ENCODE measurements at regions not wholly inside any gene's neighbourhood (a gene's known extent, or its start where the extent isn't known, plus 50 kb on each side); places are given as distances from the start of the nearest gene placed in this dataset.
"Not testable (repeated sequence)": the region's sequence is repeated elsewhere in the genome, so short reads cannot be mapped to it uniquely, and the experiment has no call there.

GRCh38 chr3:110567029-110567428, 504.6 kb upstream of the NECTIN3 start:
- DNase-seq: no peak

DNA sequence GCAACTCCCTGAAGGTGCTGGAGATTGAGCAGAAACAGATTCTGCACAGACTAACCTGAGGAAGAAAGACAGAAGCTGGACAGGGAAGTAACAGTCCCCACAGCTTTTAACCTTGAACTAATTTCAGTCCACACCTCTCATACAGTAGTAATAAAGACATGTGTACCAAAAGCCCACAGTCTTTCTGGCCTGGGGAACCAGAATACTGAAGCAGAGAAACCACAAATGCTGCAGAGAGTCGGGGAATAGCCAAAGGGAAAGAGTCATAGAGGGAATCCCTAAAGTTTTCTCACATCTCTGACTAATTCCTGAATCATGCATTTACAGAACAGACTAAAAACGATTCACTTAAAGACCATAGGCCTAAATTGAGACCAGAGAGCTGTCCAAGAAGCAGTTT, 503.4 kb upstream of the NECTIN3 start:
- DNase-seq: peak; percentile 46

DNA sequence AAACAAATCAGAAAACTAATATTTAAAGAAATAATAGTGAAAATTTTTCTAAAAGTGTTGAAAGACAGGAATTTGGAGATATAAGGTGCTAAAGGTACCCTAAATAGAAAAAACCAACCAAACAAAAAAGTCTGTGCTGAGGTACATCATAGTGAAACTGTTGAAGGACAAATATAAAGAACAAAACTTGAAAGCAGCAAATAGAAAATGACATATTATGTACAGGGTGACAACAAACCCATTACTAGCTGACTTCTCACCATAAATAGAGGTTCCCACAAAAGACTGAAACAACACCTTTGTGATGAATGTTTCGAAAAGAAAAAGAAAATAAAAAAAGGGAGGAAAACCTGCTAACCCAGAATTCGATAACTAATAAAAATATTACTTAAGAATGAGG, 502.5 kb upstream of the NECTIN3 start:
- DNase-seq: no peak

DNA sequence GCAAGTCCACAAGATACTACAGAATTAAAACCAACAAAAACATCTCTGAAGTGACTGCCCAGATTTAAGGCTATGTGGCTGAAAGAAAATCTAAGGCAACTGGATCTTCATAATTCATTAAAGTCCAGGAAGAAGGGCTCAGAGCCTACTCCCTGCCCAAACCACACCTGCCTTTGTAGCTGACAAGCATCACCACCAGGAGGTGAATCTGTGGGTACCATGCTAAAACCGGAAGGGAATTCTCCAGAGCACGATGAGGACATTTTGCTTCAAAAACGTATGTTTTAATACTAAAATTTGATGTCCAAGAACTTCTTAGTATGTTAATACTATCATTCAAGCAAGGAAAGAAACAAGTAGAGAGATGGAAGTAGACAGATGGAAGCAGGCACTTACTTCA, 495.9 kb upstream of the NECTIN3 start:
- no peak for DNase-seq

DNA sequence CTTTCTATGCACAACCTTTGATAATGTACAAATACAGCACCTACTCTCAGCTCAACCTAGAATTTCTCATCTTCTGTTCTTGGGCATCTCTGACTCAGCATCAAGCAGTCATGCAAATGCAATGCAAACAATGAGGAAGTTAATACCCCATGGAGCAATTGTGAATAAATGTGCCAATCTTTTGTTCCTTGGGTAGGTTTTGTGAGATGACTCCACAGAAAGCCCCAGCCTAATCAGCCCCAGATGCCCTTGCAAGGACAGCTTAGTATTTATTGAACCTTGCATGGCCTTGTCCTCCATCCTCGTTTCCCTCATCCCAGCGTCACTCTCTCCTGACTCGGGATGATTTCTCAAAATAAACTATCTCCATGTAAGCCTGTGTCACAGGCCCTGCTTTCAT, 494.7 kb upstream of the NECTIN3 start:
- peak; percentile 95 for DNase-seq

DNA sequence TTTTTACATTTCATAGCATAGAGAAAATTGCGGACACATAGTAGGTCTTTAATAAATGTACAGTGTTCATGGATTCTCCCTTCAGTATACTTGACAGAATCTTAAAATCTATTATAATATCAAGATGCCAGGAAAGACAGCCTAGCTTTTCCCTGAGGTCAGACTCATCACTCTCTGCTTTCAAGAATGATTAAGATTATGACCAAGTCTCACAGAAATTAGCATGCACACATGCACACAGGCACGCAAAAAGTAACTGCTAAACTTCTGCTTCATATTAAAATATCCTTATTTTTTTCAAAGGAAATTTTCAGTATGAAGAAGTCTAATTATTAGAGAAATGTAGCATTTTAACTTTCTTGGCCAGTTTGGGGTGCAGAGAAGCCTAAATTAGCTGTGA, 493.8 kb upstream of the NECTIN3 start:
- DNase-seq: no peak

DNA sequence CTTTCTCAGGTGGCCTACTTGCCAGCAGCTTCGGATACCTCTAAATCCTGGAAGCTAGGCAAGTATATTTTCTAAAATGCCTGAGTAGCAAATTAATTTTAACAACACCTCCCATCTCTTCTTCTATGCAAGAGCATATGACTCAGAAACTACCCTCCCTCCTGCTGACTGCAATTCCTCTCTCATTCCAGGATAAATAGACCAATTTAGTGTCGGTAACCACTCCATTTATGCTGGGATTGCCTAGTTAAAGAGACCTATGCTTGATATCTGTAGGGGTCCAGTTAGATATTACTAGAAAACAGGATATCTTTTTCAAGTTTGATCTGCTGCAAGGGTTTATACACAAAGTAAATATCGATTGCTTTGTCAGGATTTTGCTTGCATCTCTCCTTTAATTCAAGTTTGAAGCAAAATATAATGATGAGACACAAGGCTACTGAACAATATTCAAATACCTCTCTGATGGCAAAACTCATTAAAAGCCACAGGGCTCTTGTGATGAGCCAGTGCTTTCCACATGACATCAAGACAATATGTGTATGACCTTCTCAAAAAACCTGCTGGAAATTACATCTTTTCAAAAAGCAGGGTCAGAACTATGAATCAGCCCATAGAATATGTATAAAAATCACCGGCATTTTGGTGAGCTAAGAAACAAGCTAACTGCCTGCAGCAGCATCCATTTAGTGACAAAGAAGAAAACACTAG, 491.6 kb upstream of the NECTIN3 start:
- DNase-seq: peak; percentile 40

DNA sequence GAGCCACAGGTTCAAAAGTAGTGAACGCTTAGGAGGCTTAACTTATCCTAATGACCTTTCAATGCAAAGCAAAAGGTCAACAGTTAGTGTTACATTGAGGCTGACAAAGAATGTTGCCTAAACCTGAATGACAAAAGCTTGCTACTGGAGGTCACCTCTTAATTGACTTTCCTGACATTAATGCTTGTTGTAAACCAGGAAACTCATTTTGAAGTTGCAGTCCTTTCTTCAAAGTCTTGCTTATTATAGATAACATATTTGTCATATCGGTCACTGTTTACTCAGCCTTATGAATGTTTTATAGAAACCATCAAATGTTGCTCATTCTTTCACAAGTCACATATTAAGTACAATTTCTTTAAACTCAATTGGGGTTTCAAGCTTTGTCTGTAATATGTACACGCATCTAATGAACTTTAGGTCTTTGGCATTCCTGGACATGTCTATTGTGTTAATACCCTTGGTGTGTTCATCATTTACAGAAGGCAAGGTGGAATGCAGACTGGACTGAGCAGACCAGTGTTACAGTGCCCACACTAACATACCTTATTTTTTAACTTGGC, 488.2 kb upstream of the NECTIN3 start:
- peak; percentile 14 for DNase-seq

DNA sequence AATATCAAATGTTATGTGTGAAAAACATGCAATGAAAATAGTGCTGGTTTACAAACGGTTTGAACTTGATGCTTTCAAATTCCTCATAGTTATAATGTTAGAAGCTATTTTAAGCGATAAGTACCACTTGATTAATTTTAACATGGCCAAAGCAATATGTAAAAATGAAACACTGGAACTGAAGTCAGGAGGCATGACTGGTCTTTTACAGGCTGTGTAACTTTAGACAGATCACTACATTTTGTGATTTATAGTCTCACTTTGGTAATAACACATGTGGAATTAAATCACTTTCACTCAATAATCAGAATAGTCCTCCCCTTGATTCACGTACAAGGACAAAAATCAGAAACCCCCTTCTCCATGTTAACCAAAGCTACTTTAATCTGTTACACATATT, 482.7 kb upstream of the NECTIN3 start:
- no peak for DNase-seq

GRCh38 chr3:110589341-110589740, 482.3 kb upstream of the NECTIN3 start:
- no peak for DNase-seq

DNA sequence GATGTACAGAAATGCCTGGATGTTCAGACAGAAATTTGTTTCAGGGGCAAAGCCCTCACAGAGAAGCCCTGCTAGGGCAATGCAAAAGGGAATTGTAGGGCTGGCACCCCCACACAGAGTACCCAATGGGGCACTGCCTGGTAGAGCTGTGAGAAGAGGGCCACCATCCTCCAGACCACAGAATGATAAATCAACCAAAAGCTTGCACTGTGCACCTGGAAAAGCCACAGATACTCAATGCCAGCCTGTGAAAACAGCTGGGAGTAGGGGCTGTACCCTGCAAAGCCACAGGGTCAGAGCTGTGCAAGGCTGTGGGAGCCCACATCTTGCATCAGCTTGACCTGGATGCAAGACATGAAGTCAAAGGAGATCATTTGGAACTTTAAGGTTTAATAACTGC, 477.9 kb upstream of the NECTIN3 start:
- no peak for DNase-seq

DNA sequence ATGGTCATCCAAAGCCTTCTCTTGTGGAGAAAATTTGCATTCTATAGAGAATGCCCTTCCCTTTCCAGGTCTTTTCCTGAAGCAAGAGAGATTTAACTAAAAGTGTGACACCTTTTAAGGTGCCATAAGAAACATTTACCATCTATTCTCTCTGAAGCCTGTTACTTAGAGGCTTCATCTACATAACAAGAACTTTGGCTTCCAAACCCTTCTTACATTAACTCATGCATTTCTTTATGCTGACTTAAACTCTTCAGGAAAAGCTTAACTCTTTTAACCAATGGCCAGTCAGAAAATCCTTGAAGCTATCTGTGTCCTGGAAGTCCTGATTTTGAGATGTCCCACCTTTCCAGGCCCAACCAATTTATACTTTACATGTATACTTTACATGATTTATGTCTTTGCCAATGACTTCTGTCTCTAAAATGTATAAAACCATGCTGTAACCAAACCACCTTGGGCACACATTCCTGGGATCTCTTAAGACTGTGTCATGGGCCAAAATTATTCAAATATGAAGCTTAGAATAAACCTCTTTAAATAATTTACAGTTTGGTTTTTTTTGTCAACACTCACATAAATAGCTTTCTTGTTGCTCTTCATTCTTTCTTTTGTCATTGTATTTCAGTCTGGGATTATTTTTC, 472.6 kb upstream of the NECTIN3 start:
- DNase-seq: peak; percentile 24

- DNase-seq: peak; percentile 31
These were observed 463.1 kb upstream of the NECTIN3 start for GRCh38 chr3:110608566-110608965.

- no peak for DNase-seq
These were observed 459.6 kb upstream of the NECTIN3 start for GRCh38 chr3:110612045-110612444.

DNA sequence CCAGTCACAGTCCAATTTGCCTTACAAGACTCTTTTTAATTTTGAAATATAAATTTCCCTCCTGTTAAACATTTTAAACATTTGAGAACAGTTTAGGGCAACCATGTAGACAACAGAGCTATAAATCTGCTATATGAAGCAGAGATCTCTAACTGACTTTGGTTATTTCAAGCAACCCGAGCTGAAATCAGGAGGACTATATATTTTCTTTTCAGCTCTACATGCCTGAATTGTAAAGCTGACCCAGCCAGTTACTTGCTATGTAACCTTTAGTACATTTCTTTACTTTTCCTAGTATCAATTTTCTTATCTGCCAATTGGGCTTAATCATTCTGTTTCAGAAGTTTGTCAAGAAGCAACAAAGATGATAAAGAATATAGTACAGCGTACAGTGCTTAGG, 457.4 kb upstream of the NECTIN3 start:
- DNase-seq: no peak

GRCh38 chr3:110615454-110615853, 456.2 kb upstream of the NECTIN3 start:
- no peak for DNase-seq

DNA sequence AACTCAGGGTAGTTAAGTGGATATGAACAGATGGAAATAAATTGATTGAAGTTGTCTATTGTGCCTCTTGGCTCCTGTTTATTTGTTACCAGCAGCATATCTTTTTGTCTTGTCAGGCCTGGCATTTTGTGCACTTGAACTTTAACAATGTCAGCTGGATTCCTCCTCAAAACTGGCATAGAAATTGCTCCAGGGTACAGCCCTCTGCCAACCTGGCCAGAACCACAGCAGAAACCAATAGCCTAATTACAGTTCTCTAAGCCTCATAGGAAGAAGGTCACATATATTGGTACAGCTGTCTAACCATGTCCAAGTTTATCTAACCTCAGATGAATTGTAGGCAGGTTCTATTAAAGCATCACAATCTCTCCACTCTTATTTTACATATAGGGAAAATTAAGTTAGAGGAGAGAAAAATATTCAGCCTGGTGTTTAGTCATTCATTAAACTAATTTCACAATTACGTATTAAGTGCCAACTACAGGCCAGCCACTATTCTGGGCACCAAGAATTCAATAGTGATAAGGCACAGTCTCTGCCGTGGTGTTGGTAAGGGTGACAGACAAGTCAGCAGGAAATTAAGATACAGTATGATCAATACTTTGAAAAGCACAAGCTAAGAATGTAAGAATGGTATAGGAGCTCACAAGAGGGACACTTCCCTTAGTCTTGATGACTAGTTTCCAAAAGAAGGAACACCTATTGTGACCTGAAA, 452.9 kb upstream of the NECTIN3 start:
- DNase-seq: no peak

DNA sequence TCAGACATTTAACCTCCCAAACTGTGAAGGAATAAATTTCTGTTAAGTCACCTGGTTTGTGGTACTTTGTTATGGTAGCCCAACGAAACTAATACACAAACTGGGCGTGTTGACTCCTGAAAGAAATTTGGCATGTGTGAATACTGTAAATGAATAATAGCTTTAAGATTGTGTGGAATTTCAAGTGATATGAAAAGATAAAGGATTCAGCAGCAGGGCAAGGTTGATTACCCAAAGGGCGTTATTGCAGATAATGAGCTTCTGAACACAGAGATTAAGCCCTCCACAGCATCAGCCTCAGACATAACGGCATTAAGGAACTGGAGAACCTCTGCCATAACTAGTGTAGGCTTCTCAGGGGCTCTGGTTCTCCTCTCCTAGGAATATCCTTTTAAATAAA, 451.5 kb upstream of the NECTIN3 start:
- no peak for DNase-seq

- no peak for DNase-seq
These were observed 448.0 kb upstream of the NECTIN3 start for GRCh38 chr3:110623571-110623970.

DNA sequence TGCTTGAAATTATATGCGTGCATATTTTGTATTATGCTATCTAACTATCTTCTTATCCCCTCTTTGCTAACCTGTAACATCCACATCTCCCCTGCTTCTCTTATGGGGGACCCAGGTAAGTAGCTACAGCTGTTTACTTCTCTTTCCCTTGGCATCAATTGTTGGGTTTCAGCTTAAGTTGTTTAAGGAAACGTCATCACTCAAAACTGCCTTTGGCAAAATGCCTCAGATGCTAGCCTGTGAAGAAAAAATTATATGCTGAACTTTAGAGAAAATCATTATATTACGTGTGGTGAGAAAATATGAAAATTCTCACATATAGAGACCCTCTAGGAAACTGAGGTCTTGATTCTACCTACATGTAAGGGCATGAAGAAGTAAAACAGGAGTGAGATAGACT, 447.0 kb upstream of the NECTIN3 start:
- no peak for DNase-seq

GRCh38 chr3:110625201-110625747, 446.3 kb upstream of the NECTIN3 start:
- DNase-seq: no peak

- not testable (repeated sequence) for DNase-seq
These were observed 444.9 kb upstream of the NECTIN3 start for GRCh38 chr3:110626652-110627111.

- DNase-seq: no peak
These were observed 442.8 kb upstream of the NECTIN3 start for GRCh38 chr3:110628650-110629301.
